CD14-positive monocyte (primary cell): ENCODE measurements at regions not wholly inside any gene's neighbourhood (a gene's known extent, or its start where the extent isn't known, plus 50 kb on each side); places are given as distances from the start of the nearest gene placed in this dataset.

ENCODE experiments used
- DNase-seq, 3 donors: peaks; one replicate each; pipeline ENCODE4 v3.0.0-alpha.2; 2011 to 2022
- H2AFZ ChIP-seq: 2 replicates; pipeline ENCODE4 v1.6.0; 2012; ENCODE audit warnings: mild to moderate bottlenecking, low read depth, low read length, inconsistent platforms; ENCODE audit not compliant: insufficient read depth, poor library complexity, severe bottlenecking
- H3K27ac ChIP-seq, 2 donors: 1 replicate in 1 of 2; 2 replicates in 1 of 2; pipeline ENCODE4 v1.5.1; 2012 to 2013; ENCODE audit warnings: low read length in 2 of 2, control low read depth in 1 of 2, inconsistent platforms in 1 of 2, low read depth in 1 of 2, mild to moderate bottlenecking in 1 of 2
- H3K27me3 ChIP-seq, 2 donors: one replicate each; pipeline versions ENCODE4 v1.6.0 to v1.6.1; 2011 to 2013; ENCODE audit warnings: low read length in 2 of 2; ENCODE audit not compliant: control insufficient read depth in 2 of 2, insufficient read depth in 2 of 2
- H3K36me3 ChIP-seq, 2 donors: replicated peaks in 1 of 2; 1 replicate in 1 of 2; 2 replicates in 1 of 2; pipeline versions ENCODE4 v1.5.1 to v1.6.1; 2012 to 2013; ENCODE audit warnings: low read length in 2 of 2, control low read depth in 1 of 2, inconsistent platforms in 1 of 2, mild to moderate bottlenecking in 1 of 2; ENCODE audit not compliant: insufficient read depth in 2 of 2, control insufficient read depth in 1 of 2
- H3K4me1 ChIP-seq, 2 donors: 1 replicate in 1 of 2; 2 replicates in 1 of 2; pipeline versions ENCODE4 v1.5.1 to v1.6.1; 2012 to 2013; ENCODE audit warnings: low read length in 2 of 2, control low read depth in 1 of 2, inconsistent platforms in 1 of 2, mild to moderate bottlenecking in 1 of 2, moderate library complexity in 1 of 2; ENCODE audit not compliant: insufficient read depth in 2 of 2, control insufficient read depth in 1 of 2
- H3K4me2 ChIP-seq: replicated peaks from 2 replicates; pipeline ENCODE3; 2012; ENCODE audit warnings: low read length, moderate library complexity, mild to moderate bottlenecking; ENCODE audit not compliant: poor library complexity, severe bottlenecking; ENCODE audit errors: extremely low read depth
- H3K4me3 ChIP-seq, 3 experiments: fragments of 200-600 bp in 1 of 3; sonication (generic) in 1 of 3; replicated peaks in 1 of 3; 1 replicate in 2 of 3; 2 replicates in 1 of 3; pipeline ENCODE4 v1.5.1; 2011 to 2013; ENCODE audit warnings: low read length in 3 of 3, mild to moderate bottlenecking in 3 of 3, control low read depth in 2 of 3, low read depth in 2 of 3, inconsistent platforms in 1 of 3, moderate library complexity in 1 of 3
- H3K79me2 ChIP-seq: 2 replicates; pipeline ENCODE4 v1.6.0; 2012; ENCODE audit warnings: mild to moderate bottlenecking, control low read depth, inconsistent platforms, low read length, moderate library complexity; ENCODE audit not compliant: insufficient read depth
- H3K9ac ChIP-seq: 2 replicates; pipeline ENCODE4 v1.6.0; 2017; ENCODE audit warnings: low read length, mild to moderate bottlenecking; ENCODE audit not compliant: insufficient read depth, poor library complexity, severe bottlenecking
- H3K9me3 ChIP-seq, 2 donors: replicated peaks in 1 of 2; 1 replicate in 1 of 2; 2 replicates in 1 of 2; pipeline versions ENCODE4 v1.5.1 to v1.6.1; 2012 to 2013; ENCODE audit warnings: low read length in 2 of 2, control low read depth in 1 of 2; ENCODE audit not compliant: control insufficient read depth in 1 of 2, insufficient read depth in 1 of 2
- H4K20me1 ChIP-seq: 2 replicates; pipeline ENCODE4 v1.6.0; 2012; ENCODE audit warnings: mild to moderate bottlenecking, low read length, control low read depth, moderate library complexity; ENCODE audit not compliant: insufficient read depth
- H3K27ac Mint-ChIP-seq, 7 donors: one replicate each; pipeline ENCODE4 v1.8.0; 2020; ENCODE audit warnings: mild to moderate bottlenecking in 7 of 7, mixed read lengths in 7 of 7, moderate library complexity in 6 of 7, inconsistent platforms in 2 of 7
- H3K27me3 Mint-ChIP-seq, 3 donors: one replicate each; pipeline ENCODE4 v1.8.0; 2021 to 2022; ENCODE audit warnings: low read depth in 3 of 3, mild to moderate bottlenecking in 3 of 3, mixed read lengths in 3 of 3, moderate library complexity in 3 of 3, inconsistent platforms in 1 of 3
- H3K36me3 Mint-ChIP-seq, 2 donors: one replicate each; pipeline ENCODE4 v1.8.0; 2020; ENCODE audit warnings: mixed read lengths in 2 of 2, inconsistent platforms in 1 of 2, mild to moderate bottlenecking in 1 of 2
- H3K4me1 Mint-ChIP-seq: one replicate; pipeline ENCODE4 v1.8.0; 2020; ENCODE audit warnings: mild to moderate bottlenecking, mixed read lengths
- H3K4me3 Mint-ChIP-seq, 2 donors: one replicate each; pipeline ENCODE4 v1.8.0; 2020; ENCODE audit warnings: mild to moderate bottlenecking in 2 of 2, mixed read lengths in 2 of 2, moderate library complexity in 1 of 2
- H3K9me3 Mint-ChIP-seq, 7 donors: one replicate each; pipeline ENCODE4 v1.8.0; 2020 to 2022; ENCODE audit warnings: mixed read lengths in 7 of 7, mild to moderate bottlenecking in 6 of 7, moderate library complexity in 6 of 7, inconsistent platforms in 2 of 7
- CTCF ChIP-seq: fragments of 200-600 bp; IDR thresholded peaks from one replicate; pipeline ENCODE4 v1.8.0; 2022; ENCODE audit warnings: antibody characterized with exemption, mild to moderate bottlenecking
- WGBS: methylation state at CpG from one replicate; pipeline ENCODE4 v1.1.5; 2013; ENCODE audit warnings: missing lambda C conversion rate; ENCODE audit not compliant: insufficient coverage; 5-methylcytosine and 5-hydroxymethylcytosine counted together
- intact Hi-C, 2 donors: fragments of 100-400 bp; cut with micrococcal nuclease; formaldehyde crosslinking; loops; one replicate each; pipeline versions ENCODE4 v1.15.0 to v1.15.1; 2023

DNA sequence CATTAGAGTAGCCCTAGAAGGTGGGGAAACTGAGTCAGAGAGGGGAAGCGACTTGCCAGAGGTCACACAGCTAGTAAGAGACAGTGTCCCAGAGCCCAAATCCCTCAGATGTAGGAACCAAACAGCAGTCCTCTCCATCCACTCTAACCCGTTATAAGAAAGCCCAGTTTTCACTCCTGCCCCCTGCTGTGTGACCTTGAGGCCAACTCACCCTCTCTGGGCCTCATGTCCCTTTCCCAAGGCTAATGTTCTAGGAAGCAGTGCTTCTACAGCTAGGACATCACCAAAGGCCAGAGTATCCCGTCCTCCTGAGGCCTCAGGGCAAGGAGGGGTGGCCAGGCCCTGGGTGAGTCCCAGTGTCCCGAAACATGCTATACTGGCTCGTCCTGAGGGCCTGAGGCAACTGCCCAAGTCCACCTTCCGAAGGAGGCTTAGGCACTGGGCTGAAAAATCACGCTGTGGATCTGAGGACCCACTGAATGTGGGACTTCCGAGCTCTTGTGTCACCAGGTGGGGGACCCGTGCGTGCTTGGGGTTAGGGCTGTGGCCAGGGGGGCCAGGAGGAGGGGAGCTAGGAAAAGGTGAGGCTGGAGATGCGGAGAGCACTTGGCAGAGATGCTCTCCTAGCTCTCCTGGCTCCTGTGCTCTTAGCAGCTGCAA is 109.2 kb upstream of the SLC6A11 start:
- Histone ChIP-seq H4K20me1 (no peaks in the 10 kb centered on the region), H2AFZ (no peak overlapping the region), H3K9me3 (peaks cover 0 to 5% of the 10 kb centered on the region in 2 donors), H3K4me1 (no peaks in the 10 kb centered on the region), H3K4me3 (no peak overlapping the region), H3K36me3 (no peaks in the 10 kb centered on the region), H3K4me2 (no peak overlapping the region), H3K79me2 (no peaks in the 10 kb centered on the region), H3K27me3 (peaks cover 46 to 62% of the 10 kb centered on the region in 2 donors), H3K27ac (no peak overlapping the region), H3K9ac (no peak overlapping the region)
- WGBS: 41% methylated on average over 10 of the region's 11 CpGs
- Mint-ChIP-seq H3K4me3 (peak overlapping the region in 1 of 2 donors; percentile 77), H3K27ac (no peak overlapping the region), H3K4me1 (no peaks in the 10 kb centered on the region), H3K36me3 (no peaks in the 10 kb centered on the region), H3K9me3 (peaks cover 0 to 11% (median 0%) of the 10 kb centered on the region in 7 donors), H3K27me3 (peaks cover 59 to 75% (median 65%) of the 10 kb centered on the region in 3 donors)
- no peak for TF ChIP-seq CTCF
- no peak for DNase-seq
- intact Hi-C loops: no loop called here

DNA sequence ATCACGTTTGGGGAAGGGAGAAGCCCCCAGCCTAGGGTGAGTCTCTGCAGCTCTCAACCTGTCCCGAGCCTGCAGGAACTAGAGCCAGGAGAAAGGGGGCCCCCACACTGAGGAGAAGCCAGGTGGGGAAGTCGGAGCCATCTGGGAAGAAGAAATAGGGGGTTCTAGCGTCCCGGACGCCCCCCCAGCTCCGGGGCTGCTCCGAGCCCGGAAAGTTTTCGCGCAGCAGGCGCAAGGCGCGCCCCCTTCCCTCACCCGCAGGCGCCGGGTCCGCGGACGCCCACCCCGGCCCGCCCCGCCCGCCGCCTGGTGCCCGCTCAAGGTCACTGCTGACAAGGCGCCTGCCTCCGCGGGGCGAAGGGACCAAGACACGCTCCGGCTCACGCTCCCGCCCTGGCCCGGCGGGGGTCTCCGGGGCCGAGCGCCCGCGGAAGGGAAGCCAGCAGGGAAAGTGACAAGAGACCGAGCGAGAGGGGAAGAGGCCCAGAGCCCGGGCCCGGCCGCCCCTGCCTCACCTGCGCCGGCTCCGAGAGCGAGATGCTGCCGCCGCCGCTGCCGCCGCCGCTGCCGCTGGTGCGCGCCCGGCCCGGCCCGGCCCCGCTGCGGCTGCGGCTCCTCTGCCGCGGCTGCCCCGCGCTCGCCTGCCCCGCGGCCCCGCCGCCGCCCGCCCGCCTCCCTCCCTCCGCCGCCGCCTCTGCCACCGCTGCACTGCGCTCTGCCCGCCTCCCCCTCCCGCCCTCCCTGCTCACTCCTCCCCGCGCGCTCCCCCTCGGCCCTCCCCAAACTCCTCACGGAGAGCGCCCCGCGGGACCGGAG is 108.4 kb upstream of the SLC6A11 start:
- H3K79me2 ChIP-seq: no peaks in the 10 kb centered on the region
- H3K27me3 Mint-ChIP-seq: peaks cover 63 to 74% (median 68%) of the 10 kb centered on the region in 3 donors
- no peak overlapping the region for H2AFZ ChIP-seq
- peaks cover 0 to 5% of the 10 kb centered on the region in 2 donors for H3K9me3 ChIP-seq
- H3K36me3 ChIP-seq: no peaks in the 10 kb centered on the region
- peaks cover 41 to 61% of the 10 kb centered on the region in 2 donors for H3K27me3 ChIP-seq
- H3K4me2 ChIP-seq: no peak overlapping the region
- no peak for TF ChIP-seq CTCF
- no peaks in the 10 kb centered on the region for H3K4me1 ChIP-seq
- H4K20me1 ChIP-seq: no peaks in the 10 kb centered on the region
- intact Hi-C loops: no loop called here
- H3K36me3 Mint-ChIP-seq: no peaks in the 10 kb centered on the region
- no peak for DNase-seq
- peaks cover 0 to 11% (median 0%) of the 10 kb centered on the region in 7 donors for H3K9me3 Mint-ChIP-seq
- no peak overlapping the region for H3K27ac Mint-ChIP-seq
- H3K9ac ChIP-seq: no peak overlapping the region
- H3K4me1 Mint-ChIP-seq: no peaks in the 10 kb centered on the region
- 1% methylated on average over 71 of the region's 93 CpGs for WGBS
- peak overlapping the region in 1 of 2 donors; percentile 77 for H3K4me3 Mint-ChIP-seq
- H3K4me3 ChIP-seq: no peak overlapping the region
- H3K27ac ChIP-seq: no peak overlapping the region
